ENCODE measurements at regions not wholly inside any gene's neighbourhood (a gene's known extent, or its start where the extent isn't known, plus 50 kb on each side); places are given as distances from the start of the nearest gene placed in this dataset.

DNA sequence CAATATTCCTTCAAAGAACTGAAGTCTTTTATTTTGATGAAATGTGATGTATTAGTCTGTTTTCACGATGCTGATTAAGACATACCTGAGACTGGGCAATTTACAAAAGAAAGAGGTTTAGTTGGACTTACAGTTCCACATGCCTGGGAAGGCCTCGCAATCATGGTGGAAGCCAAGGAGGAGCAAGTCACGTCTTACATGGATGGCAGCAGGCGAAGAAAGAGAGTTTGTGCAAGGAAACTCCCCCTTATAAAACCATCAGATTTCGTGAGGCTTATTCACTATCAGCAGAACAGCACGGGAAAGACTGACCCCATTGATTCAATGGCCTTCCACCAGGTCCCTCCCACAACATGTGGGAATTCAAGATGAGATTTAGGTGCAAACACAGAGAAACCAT is 750.3 kb upstream of the KCND2 start:
- TF ChIP-seq, protein P1, sequence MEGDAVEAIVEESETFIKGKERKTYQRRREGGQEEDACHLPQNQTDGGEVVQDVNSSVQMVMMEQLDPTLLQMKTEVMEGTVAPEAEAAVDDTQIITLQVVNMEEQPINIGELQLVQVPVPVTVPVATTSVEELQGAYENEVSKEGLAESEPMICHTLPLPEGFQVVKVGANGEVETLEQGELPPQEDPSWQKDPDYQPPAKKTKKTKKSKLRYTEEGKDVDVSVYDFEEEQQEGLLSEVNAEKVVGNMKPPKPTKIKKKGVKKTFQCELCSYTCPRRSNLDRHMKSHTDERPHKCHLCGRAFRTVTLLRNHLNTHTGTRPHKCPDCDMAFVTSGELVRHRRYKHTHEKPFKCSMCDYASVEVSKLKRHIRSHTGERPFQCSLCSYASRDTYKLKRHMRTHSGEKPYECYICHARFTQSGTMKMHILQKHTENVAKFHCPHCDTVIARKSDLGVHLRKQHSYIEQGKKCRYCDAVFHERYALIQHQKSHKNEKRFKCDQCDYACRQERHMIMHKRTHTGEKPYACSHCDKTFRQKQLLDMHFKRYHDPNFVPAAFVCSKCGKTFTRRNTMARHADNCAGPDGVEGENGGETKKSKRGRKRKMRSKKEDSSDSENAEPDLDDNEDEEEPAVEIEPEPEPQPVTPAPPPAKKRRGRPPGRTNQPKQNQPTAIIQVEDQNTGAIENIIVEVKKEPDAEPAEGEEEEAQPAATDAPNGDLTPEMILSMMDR (IDR thresholded peaks at IDR 0.05; ENCODE audit: low read depth, low read length, poor library complexity, severe bottlenecking), result no peak
- TF ChIP-seq EZH2phosphoT487 (IDR thresholded peaks at IDR 0.05; ENCODE audit: borderline replicate concordance, low read length), result no peak

Measured in DOHH2 (cell line).